ENCODE measurements at regions not wholly inside any gene's neighbourhood (a gene's known extent, or its start where the extent isn't known, plus 50 kb on each side); places are given as distances from the start of the nearest gene placed in this dataset.

DNA sequence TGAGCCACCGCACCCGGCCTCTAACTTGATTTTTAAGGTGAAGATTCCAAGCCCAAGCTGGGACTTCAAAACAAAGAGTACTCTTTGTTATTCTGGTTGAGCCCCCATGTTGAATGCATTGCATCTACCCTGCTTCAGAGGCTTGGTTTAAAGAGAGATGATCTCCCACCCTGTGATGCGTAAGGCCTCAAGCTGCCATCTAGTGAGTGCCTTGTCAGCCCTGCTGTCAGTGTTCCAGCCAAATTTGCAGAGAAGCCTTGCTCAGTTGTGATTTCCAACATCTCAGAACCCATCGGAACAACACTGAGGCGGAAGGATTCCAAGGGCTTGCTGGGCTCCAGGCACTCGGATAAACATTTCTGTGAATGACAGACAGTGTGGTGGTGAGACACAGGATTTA, 210.7 kb upstream of the RGMA start:
- Mint-ChIP-seq H3K27me3 (ENCODE audit: low read depth) (no peaks in the 10 kb centered on the region), H3K4me3 (no peak overlapping the region), H3K36me3 (ENCODE audit: low read depth) (peaks cover 3% of the 10 kb centered on the region), H3K9me3 (peaks cover 2% of the 10 kb centered on the region), H3K4me1 (peaks cover 48% of the 10 kb centered on the region), H3K27ac (ENCODE audit: unreplicated experiment) (no peak overlapping the region)
- no peak for DNase-seq (ENCODE audit: low read depth, low spot score)
- TF ChIP-seq, protein P1, sequence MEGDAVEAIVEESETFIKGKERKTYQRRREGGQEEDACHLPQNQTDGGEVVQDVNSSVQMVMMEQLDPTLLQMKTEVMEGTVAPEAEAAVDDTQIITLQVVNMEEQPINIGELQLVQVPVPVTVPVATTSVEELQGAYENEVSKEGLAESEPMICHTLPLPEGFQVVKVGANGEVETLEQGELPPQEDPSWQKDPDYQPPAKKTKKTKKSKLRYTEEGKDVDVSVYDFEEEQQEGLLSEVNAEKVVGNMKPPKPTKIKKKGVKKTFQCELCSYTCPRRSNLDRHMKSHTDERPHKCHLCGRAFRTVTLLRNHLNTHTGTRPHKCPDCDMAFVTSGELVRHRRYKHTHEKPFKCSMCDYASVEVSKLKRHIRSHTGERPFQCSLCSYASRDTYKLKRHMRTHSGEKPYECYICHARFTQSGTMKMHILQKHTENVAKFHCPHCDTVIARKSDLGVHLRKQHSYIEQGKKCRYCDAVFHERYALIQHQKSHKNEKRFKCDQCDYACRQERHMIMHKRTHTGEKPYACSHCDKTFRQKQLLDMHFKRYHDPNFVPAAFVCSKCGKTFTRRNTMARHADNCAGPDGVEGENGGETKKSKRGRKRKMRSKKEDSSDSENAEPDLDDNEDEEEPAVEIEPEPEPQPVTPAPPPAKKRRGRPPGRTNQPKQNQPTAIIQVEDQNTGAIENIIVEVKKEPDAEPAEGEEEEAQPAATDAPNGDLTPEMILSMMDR (conservative IDR thresholded peaks at IDR 0.05): no peak

DNA sequence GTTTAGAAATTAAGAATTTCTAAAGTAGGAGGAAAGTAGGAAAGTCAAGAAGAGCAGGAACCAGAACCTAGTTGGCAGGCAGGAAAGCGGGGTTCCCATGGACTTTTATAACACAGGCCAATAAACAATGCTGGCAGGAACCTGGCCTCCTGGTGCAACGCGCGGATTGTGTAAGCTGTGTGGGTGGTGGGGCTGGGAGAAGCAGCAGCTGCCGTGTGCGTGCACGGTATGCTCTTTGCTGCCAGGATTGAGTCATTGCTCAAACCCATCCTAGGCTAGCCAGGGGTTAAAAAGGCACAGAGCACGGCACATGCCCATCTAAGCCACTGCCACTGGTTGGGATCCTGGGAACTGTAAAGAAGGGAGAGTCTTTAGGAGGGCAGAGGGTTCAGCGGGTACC, 209.9 kb upstream of the RGMA start:
- H3K4me3 Mint-ChIP-seq: no peak overlapping the region
- H3K27ac Mint-ChIP-seq (ENCODE audit: unreplicated experiment): peak overlapping the region; percentile 3
- peaks cover 50% of the 10 kb centered on the region for H3K4me1 Mint-ChIP-seq
- no peaks in the 10 kb centered on the region for H3K9me3 Mint-ChIP-seq
- peaks cover 3% of the 10 kb centered on the region for H3K36me3 Mint-ChIP-seq (ENCODE audit: low read depth)
- TF ChIP-seq, protein P1 (conservative IDR thresholded peaks at IDR 0.05): no peak
- H3K27me3 Mint-ChIP-seq (ENCODE audit: low read depth): no peaks in the 10 kb centered on the region
- DNase-seq (ENCODE audit: low read depth, low spot score): no peak

DNA sequence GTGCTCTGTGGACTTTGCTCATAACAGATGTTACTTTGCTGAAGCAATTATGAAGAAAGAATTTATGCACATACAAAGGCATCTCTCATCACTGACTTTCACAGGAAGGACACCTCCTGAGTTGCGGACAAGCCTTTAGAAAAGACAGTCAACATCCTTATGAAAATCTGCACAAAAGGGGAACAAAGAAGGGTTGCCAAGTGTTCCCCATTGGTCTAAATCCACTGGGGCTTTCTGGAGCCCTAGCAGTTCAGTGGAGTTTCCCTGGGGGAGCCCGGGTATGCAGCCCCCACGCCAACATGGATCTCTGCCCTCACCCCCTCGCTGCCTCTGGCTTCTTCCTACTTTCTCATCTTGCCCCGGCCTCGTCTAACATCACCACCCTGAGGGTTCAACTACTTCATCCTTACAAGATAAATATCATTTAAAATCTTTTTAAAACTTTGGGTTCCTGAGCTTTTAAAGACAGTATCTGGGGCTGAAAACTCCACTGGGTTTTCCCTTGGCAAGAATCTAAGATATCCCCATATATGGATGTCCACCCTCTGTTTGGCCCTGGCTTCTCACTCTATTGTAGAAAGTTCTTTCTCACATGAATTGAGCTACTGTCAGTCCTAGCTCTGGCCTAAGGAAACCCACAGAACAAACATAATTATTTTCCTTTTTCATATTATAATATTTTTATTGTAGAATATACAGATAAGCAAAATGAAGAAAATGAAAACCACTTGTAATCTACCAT, 207.9 kb upstream of the RGMA start:
- no peaks in the 10 kb centered on the region for H3K9me3 Mint-ChIP-seq
- peak overlapping the region; percentile 96 for H3K27ac Mint-ChIP-seq (ENCODE audit: unreplicated experiment)
- no peak overlapping the region for H3K4me3 Mint-ChIP-seq
- no peaks in the 10 kb centered on the region for H3K27me3 Mint-ChIP-seq (ENCODE audit: low read depth)
- peaks cover 3% of the 10 kb centered on the region for H3K36me3 Mint-ChIP-seq (ENCODE audit: low read depth)
- TF ChIP-seq, protein P1 (conservative IDR thresholded peaks at IDR 0.05): no peak
- DNase-seq (ENCODE audit: low read depth, low spot score): no peak
- H3K4me1 Mint-ChIP-seq: peaks cover 50% of the 10 kb centered on the region

DNA sequence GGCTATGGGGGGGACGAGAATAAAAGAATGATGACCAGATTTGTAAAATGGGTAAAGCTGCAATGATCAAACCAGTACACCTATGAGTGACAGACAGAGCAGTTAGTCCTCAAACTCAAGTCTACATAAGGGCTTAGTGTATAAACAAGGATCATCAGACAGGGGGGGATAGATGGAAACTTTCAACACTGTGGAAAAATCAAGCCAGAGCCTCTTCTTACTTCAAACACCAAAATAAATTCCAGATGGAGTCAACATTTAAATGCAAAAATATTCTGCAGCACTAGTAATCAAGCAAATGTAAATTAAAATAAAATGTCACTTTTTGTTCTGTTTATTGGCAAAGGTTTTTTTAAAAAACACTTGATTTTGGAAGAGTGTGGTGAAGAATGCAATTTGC, 205.9 kb upstream of the RGMA start:
- no peak for DNase-seq (ENCODE audit: low read depth, low spot score)
- Mint-ChIP-seq H3K36me3 (ENCODE audit: low read depth) (no peaks in the 10 kb centered on the region), H3K4me1 (peaks cover 48% of the 10 kb centered on the region), H3K27ac (ENCODE audit: unreplicated experiment) (no peak overlapping the region), H3K27me3 (ENCODE audit: low read depth) (no peaks in the 10 kb centered on the region), H3K4me3 (no peak overlapping the region), H3K9me3 (peaks cover 2% of the 10 kb centered on the region)
- TF ChIP-seq, protein P1 (conservative IDR thresholded peaks at IDR 0.05): no peak

DNA sequence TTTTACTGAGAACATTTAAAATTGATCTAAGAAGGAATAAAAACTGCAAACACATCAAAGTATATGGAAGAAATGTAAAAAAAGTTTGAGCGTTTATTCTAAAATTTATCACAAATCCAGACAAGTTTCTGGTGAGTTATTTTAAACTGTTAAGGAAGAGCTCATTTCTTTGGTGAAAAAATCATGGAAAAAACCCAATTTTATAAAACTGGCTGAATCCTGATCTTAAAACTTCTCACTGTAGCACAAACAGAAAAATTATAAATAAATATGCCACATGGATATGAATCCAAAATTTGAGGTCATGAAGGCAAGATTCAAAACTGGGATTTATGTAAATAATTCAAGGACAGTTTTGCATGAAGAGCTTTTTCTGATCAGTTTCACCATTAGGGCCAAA, 205.1 kb upstream of the RGMA start:
- Mint-ChIP-seq H3K36me3 (ENCODE audit: low read depth) (no peaks in the 10 kb centered on the region), H3K27me3 (ENCODE audit: low read depth) (no peaks in the 10 kb centered on the region), H3K4me3 (no peak overlapping the region), H3K4me1 (peaks cover 49% of the 10 kb centered on the region), H3K9me3 (peaks cover 2% of the 10 kb centered on the region), H3K27ac (ENCODE audit: unreplicated experiment) (no peak overlapping the region)
- TF ChIP-seq, protein P1 (conservative IDR thresholded peaks at IDR 0.05): no peak
- DNase-seq (ENCODE audit: low read depth, low spot score): no peak

Measured in neural crest cell (in vitro differentiated cells).